ENCODE measurements at regions not wholly inside any gene's neighbourhood (a gene's known extent, or its start where the extent isn't known, plus 50 kb on each side); places are given as distances from the start of the nearest gene placed in this dataset.

- DNase-seq (ENCODE audit: extremely low read depth, low read depth), result no peak
- no peak overlapping the region for H3K4me3 ChIP-seq (replicated peaks; ENCODE audit: low read depth, low read length)
- no peak for TF ChIP-seq CTCF (IDR thresholded peaks at IDR 0.05; ENCODE audit: low read depth, low read length, missing control alignments)
These were observed 1363.4 kb downstream of the BRD1 start for GRCh38 chr22:48464246-48464645.

GRCh38 chr22:48459859-48460823 lies 1367.5 kb downstream of the BRD1 start:
- no peak overlapping the region for H3K4me3 ChIP-seq (replicated peaks; ENCODE audit: low read depth, low read length)
- no peak for TF ChIP-seq CTCF (IDR thresholded peaks at IDR 0.05; ENCODE audit: low read depth, low read length, missing control alignments)
- DNase-seq (ENCODE audit: extremely low read depth, low read depth), result no peak

- no peak for TF ChIP-seq CTCF (IDR thresholded peaks at IDR 0.05; ENCODE audit: low read depth, low read length, missing control alignments)
- H3K4me3 ChIP-seq (replicated peaks; ENCODE audit: low read depth, low read length), result no peak overlapping the region
- DNase-seq (ENCODE audit: extremely low read depth, low read depth), result no peak
These were observed 1368.4 kb downstream of the BRD1 start for GRCh38 chr22:48459259-48459658.

GRCh38 chr22:48456449-48456848 lies 1371.2 kb downstream of the BRD1 start:
- H3K4me3 ChIP-seq (replicated peaks; ENCODE audit: low read depth, low read length), result no peak overlapping the region
- DNase-seq (ENCODE audit: extremely low read depth, low read depth), result no peak
- no peak for TF ChIP-seq CTCF (IDR thresholded peaks at IDR 0.05; ENCODE audit: low read depth, low read length, missing control alignments)

GRCh38 chr22:48453751-48454485 lies 1373.8 kb downstream of the BRD1 start:
- H3K4me3 ChIP-seq (replicated peaks; ENCODE audit: low read depth, low read length), result no peak overlapping the region
- DNase-seq (ENCODE audit: extremely low read depth, low read depth), result no peak
- no peak for TF ChIP-seq CTCF (IDR thresholded peaks at IDR 0.05; ENCODE audit: low read depth, low read length, missing control alignments)

- no peak overlapping the region for H3K4me3 ChIP-seq (replicated peaks; ENCODE audit: low read depth, low read length)
- no peak for TF ChIP-seq CTCF (IDR thresholded peaks at IDR 0.05; ENCODE audit: low read depth, low read length, missing control alignments)
- no peak for DNase-seq (ENCODE audit: extremely low read depth, low read depth)
These were observed 1374.5 kb downstream of the BRD1 start for GRCh38 chr22:48453171-48453570.
